ENCODE measurements at regions not wholly inside any gene's neighbourhood (a gene's known extent, or its start where the extent isn't known, plus 50 kb on each side); places are given as distances from the start of the nearest gene placed in this dataset.
"Not testable (repeated sequence)": the region's sequence is repeated elsewhere in the genome, so short reads cannot be mapped to it uniquely, and the experiment has no call there.

DNA sequence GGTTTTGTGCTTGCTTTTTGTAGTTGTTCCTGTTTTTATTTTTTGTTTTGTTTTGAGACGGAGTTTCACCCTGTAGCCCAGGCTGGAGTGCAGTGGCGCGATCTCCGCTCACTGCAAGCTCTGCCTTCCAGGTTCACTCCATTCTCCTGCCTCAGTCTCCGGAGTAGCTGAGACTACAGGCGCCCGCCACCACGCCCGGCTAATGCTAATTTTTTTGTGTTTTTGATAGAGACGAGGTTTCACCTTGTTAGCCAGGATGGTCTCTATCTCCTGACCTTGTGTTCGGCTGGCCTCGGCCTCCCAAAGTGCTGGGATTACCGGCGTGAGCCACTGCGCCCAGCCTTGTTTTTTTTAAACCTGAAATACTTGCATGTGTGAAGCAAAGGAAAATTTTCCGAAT is 908.8 kb upstream of the PIK3C3 start:
- peaks cover 13 to 21% of the 10 kb centered on the region in 2 donors for H3K9me3 Mint-ChIP-seq
- DNase-seq (ENCODE audit: low spot score in 2 of 2); H3K27ac Mint-ChIP-seq; ATAC-seq; H3K36me3 Mint-ChIP-seq: not testable (repeated sequence)

GRCh38 chr18:41043876-41044275 is 911.2 kb upstream of the PIK3C3 start:
- Mint-ChIP-seq H3K27ac (no peak overlapping the region), H3K36me3 (no peaks in the 10 kb centered on the region), H3K9me3 (peaks cover 8 to 18% of the 10 kb centered on the region in 2 donors)
- no peak for DNase-seq (ENCODE audit: low spot score in 2 of 2)
- no peak for ATAC-seq

- Mint-ChIP-seq H3K9me3 (peaks cover 0 to 19% of the 10 kb centered on the region in 2 donors), H3K27ac (no peak overlapping the region), H3K36me3 (no peaks in the 10 kb centered on the region)
- DNase-seq (ENCODE audit: low spot score in 2 of 2) (no peak), ATAC-seq (no peak)
Measured at GRCh38 chr18:41042866-41043265, 912.2 kb upstream of the PIK3C3 start.

- no peak for ATAC-seq
Measured at GRCh38 chr18:41038071-41038470, 917.0 kb upstream of the PIK3C3 start.

DNA sequence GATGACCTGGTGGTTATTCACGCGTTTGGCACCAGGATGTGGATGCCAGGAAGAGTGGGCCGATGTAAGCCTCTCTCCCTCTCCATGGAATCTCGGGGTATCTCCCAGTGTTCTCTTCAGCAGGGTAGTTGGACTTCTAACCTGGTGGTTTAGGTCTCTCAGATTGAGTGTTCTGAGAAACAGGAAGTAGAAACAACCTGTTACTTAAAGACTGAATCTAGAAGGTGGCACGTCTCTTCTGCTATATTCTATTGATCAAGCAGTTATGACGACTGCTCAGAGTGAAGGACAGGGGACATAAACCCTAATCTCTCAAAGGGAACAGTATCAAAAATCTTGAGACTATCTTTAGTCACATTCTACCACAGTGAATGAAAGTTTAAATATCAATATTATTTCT is 918.7 kb upstream of the PIK3C3 start:
- Mint-ChIP-seq H3K9me3 (peaks cover 7 to 23% of the 10 kb centered on the region in 2 donors), H3K27ac (no peak overlapping the region), H3K36me3 (no peaks in the 10 kb centered on the region)
- ATAC-seq (no peak), DNase-seq (ENCODE audit: low spot score in 2 of 2) (no peak)

More at GRCh38 chr18:41038071-41038470, 917.0 kb upstream of the PIK3C3 start:
- DNase-seq (ENCODE audit: low spot score in 2 of 2): no peak
- Mint-ChIP-seq H3K27ac (no peak overlapping the region), H3K36me3 (no peaks in the 10 kb centered on the region), H3K9me3 (peaks cover 7 to 18% of the 10 kb centered on the region in 2 donors)

DNA sequence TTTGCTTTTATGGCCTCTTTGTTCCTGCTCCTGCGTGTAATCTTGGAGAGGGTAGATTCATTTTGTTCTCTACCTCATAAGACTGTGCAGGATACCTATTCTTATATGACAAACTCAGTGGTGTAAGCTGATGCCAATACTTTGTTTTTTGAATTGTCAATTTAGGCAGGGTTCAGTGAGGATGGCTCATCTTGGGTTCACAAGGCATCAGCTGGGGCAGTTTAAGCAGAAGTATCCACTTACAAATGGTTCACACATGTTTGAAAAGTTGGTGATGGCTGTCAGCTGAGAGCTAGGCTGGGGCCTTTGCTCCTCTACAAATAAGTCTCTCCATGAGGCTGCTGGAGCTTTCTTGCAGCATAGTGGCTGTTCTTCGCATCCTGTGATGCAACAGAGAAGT is 920.6 kb upstream of the PIK3C3 start:
- no peak for ATAC-seq
- Mint-ChIP-seq H3K36me3 (no peaks in the 10 kb centered on the region), H3K9me3 (peaks cover 7 to 28% of the 10 kb centered on the region in 2 donors), H3K27ac (no peak overlapping the region)
- DNase-seq (ENCODE audit: low spot score in 2 of 2): no peak

DNA sequence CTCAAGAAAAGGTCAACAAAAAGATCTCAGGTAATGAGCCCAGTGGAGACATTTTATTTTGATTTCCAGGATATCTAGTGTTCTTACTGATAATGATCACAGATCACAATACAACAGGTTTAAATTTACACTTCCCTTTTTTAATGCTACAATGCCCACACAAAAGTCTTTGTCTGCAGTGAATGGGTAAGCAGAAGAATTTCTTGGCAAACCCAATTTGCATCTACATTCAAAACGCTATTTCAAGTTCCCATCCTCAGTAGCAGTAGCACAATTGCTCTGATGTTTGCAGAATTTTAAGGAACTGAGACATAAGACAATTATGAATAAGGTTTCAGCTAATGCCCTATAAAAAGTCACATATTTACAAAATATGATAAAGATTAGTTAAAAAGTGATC is 929.4 kb upstream of the PIK3C3 start:
- Mint-ChIP-seq H3K36me3 (no peaks in the 10 kb centered on the region), H3K9me3 (peaks cover 8 to 11% of the 10 kb centered on the region in 2 donors), H3K27ac (no peak overlapping the region)
- DNase-seq (ENCODE audit: low spot score in 2 of 2): no peak
- ATAC-seq: no peak

DNA sequence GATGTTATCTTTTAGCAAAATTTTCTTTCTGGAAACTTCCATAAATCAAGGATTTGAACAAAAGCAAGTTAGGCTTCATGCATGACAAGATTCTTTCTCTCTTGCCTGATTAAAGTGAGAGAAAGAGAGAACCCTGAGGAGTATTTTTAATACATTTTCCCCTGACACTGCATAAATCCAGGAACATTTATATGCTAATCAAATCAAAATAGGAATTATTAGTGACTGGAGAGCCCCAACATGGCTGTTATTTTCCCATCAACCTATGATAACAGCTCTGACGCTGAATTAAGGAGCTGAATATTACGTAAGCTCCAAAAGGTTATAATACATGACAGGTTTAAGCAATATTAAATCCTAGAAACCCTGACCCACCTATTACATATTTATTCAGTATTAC is 930.2 kb upstream of the PIK3C3 start:
- ATAC-seq: no peak

GRCh38 chr18:41022484-41022883 is 932.5 kb upstream of the PIK3C3 start:
- no peak overlapping the region for H3K27ac Mint-ChIP-seq
- no peak for DNase-seq (ENCODE audit: low spot score in 2 of 2)
- peaks cover 4 to 16% of the 10 kb centered on the region in 2 donors for H3K9me3 Mint-ChIP-seq
- no peak for ATAC-seq
- no peaks in the 10 kb centered on the region for H3K36me3 Mint-ChIP-seq

More for the DNA sequence above, 930.2 kb upstream of the PIK3C3 start:
- Mint-ChIP-seq H3K36me3 (no peaks in the 10 kb centered on the region), H3K27ac (no peak overlapping the region), H3K9me3 (peaks cover 8 to 11% of the 10 kb centered on the region in 2 donors)
- no peak for DNase-seq (ENCODE audit: low spot score in 2 of 2)

DNA sequence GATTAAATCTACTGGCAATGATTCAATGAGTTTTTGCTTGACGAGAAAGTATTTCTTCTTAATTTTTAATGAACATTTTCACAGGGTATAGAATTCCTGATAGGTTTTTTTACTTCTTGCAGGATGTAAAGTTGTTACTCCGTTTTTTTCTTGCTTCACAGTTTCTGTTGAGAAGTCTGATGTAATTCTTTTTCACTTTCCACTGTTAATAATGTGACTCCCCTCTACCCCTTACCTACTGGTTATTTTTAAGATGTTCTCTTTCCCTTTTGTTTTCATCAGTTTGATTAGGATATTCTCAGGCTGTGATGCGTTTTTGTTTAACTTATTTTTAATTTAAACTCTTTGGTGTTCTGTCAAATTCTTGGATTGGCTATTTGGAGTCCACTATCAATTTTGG is 933.9 kb upstream of the PIK3C3 start:
- Mint-ChIP-seq H3K36me3 (no peaks in the 10 kb centered on the region), H3K27ac (no peak overlapping the region)
- no peak for ATAC-seq

DNA sequence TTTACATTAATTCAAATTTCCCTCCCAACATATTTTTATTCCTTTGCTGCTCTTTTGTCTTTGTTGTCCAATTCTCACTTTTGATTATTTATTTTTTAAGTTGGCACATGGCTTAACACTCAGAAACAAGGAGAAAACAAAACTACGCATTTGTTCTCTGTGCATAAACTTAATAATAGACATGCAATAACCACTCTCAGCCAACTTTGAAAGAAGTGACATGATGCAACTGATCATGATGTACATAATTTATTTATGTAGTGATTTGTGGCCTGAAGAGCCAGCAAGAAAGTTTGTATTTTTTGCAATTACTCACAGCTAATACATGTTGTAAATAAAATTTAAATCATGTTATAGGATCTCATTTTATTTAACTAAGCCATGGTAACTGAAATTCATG is 942.8 kb upstream of the PIK3C3 start:
- DNase-seq (ENCODE audit: low spot score in 2 of 2) (no peak), ATAC-seq (no peak)
- Mint-ChIP-seq H3K36me3 (peaks cover 0 to 5% of the 10 kb centered on the region in 2 donors), H3K27ac (no peak overlapping the region), H3K9me3 (peaks cover 11 to 18% of the 10 kb centered on the region in 2 donors)

More for the DNA sequence above, 933.9 kb upstream of the PIK3C3 start:
- DNase-seq (ENCODE audit: low spot score in 2 of 2): no peak
- peaks cover 4 to 10% of the 10 kb centered on the region in 2 donors for H3K9me3 Mint-ChIP-seq

DNA sequence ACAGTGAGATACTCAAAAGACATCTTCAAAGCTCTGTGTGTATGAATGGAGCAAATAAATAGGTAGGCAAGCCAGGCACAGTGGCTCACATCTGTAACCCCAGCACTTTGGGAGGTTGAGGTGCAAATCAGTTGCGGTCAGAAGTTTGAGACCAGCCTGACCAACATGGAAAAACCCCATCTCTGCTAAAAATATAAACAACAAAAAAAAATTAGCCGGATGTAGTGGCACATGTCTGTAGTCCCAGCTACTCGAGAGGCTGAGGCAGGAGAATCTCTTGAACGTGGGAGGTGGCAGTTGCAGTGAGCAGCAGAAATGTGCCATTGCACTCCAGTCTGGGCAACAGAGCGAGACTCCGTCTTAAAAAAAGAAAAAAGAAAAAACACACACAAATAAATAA is 945.1 kb upstream of the PIK3C3 start:
- Mint-ChIP-seq H3K27ac (no peak overlapping the region), H3K9me3 (peaks cover 3 to 14% of the 10 kb centered on the region in 2 donors)
- ATAC-seq: no peak

GRCh38 chr18:41004324-41004723 is 950.7 kb upstream of the PIK3C3 start:
- DNase-seq (ENCODE audit: low spot score in 2 of 2) (no peak), ATAC-seq (no peak)
- Mint-ChIP-seq H3K27ac (no peak overlapping the region), H3K36me3 (no peaks in the 10 kb centered on the region), H3K9me3 (peaks cover 3 to 10% of the 10 kb centered on the region in 2 donors)

More for the DNA sequence above, 945.1 kb upstream of the PIK3C3 start:
- DNase-seq (ENCODE audit: low spot score in 2 of 2): no peak
- peaks cover 0 to under 1% of the 10 kb centered on the region in 2 donors for H3K36me3 Mint-ChIP-seq

GRCh38 chr18:40995529-40995928 is 959.5 kb upstream of the PIK3C3 start:
- H3K9me3 Mint-ChIP-seq: peaks cover 12 to 20% of the 10 kb centered on the region in 2 donors
- H3K36me3 Mint-ChIP-seq: no peaks in the 10 kb centered on the region
- ATAC-seq (no peak), DNase-seq (ENCODE audit: low spot score in 2 of 2) (no peak)
- no peak overlapping the region for H3K27ac Mint-ChIP-seq

DNA sequence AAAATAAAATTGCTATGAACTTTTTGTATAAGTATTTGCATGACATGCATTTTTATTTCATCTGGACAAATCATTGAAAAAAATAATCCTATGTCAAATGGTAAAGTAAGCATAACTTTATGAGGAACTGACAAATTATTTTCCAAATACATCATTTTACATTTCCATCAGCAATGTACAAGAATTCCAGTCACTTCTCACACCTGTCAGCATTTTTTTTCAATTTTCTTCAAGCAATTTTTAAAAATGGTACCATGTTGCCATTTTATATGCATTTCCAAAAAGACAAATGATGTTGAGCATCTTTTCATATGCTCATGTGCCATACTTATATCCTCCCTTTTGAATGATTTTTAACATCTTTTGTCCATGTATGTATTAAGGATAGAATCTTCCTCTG is 961.7 kb upstream of the PIK3C3 start:
- H3K9me3 Mint-ChIP-seq: peaks cover 13 to 16% of the 10 kb centered on the region in 2 donors
- no peaks in the 10 kb centered on the region for H3K36me3 Mint-ChIP-seq
- H3K27ac Mint-ChIP-seq: no peak overlapping the region
- no peak for DNase-seq (ENCODE audit: low spot score in 2 of 2)
- no peak for ATAC-seq

DNA sequence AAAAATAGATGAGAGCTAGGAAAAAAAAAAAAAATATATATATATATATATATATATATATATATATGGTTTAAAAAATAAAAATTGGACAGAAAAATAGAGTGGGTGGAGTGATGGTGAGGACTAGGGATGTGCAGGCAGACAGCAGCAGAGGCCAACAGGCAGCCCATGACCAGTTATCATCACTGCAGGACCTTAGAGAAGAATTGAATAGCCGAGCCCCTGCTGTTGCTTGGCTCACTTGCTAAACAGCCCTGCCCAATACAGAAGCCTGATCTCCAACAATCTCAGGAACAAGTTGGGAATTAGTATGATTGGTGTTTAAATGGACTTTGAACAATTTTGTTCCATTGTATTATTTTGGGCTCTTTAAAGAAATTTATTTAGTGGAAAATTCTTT is 967.5 kb upstream of the PIK3C3 start:
- Mint-ChIP-seq H3K27ac (no peak overlapping the region), H3K36me3 (no peaks in the 10 kb centered on the region), H3K9me3 (peaks cover 9 to 14% of the 10 kb centered on the region in 2 donors)
- ATAC-seq: no peak
- no peak for DNase-seq (ENCODE audit: low spot score in 2 of 2)

- ATAC-seq (no peak), DNase-seq (ENCODE audit: low spot score in 2 of 2) (no peak)
- H3K9me3 Mint-ChIP-seq: peaks cover 4 to 7% of the 10 kb centered on the region in 2 donors
- H3K36me3 Mint-ChIP-seq: no peaks in the 10 kb centered on the region
- no peak overlapping the region for H3K27ac Mint-ChIP-seq
Measured at GRCh38 chr18:40985436-40985835, 969.6 kb upstream of the PIK3C3 start.

- peaks cover 0 to 5% of the 10 kb centered on the region in 2 donors for H3K9me3 Mint-ChIP-seq
- H3K27ac Mint-ChIP-seq: no peak overlapping the region
- ATAC-seq: no peak
- no peak for DNase-seq (ENCODE audit: low spot score in 2 of 2)
- H3K36me3 Mint-ChIP-seq: no peaks in the 10 kb centered on the region
Measured at GRCh38 chr18:40984856-40985255, 970.2 kb upstream of the PIK3C3 start.

GRCh38 chr18:40983835-40984234 is 971.2 kb upstream of the PIK3C3 start:
- Mint-ChIP-seq H3K9me3 (peaks cover 0 to 9% of the 10 kb centered on the region in 2 donors), H3K27ac (no peak overlapping the region), H3K36me3 (no peaks in the 10 kb centered on the region)
- ATAC-seq (no peak), DNase-seq (ENCODE audit: low spot score in 2 of 2) (no peak)

Data from activated naive CD4-positive, alpha-beta T cell treated with anti-CD3 and anti-CD28 coated beads, Interleukin-2, amount 50 U/mL, for 72 hours (primary cell).